Liver (tissue), 8 donors: ENCODE measurements at regions not wholly inside any gene's neighbourhood (a gene's known extent, or its start where the extent isn't known, plus 50 kb on each side); places are given as distances from the start of the nearest gene placed in this dataset.

Experiments
- DNase-seq: peaks from one replicate; pipeline ENCODE4 v3.0.0-alpha.2; 2017; ENCODE audit warnings: low spot score
- H3K27ac ChIP-seq, 2 donors: one replicate each; pipeline ENCODE4 v1.7.0; 2013; ENCODE audit warnings: inconsistent platforms in 2 of 2, low read length in 2 of 2, control low read depth in 1 of 2, low read depth in 1 of 2, mild to moderate bottlenecking in 1 of 2
- H3K27me3 ChIP-seq, 4 donors: one replicate each; pipeline versions ENCODE4 v1.6.1 to v1.7.0; 2013; ENCODE audit warnings: low read length in 3 of 4, inconsistent platforms in 1 of 4, mild to moderate bottlenecking in 1 of 4, moderate library complexity in 1 of 4; ENCODE audit not compliant: control insufficient read depth in 4 of 4, insufficient read depth in 4 of 4
- H3K36me3 ChIP-seq, 4 donors: one replicate each; pipeline versions ENCODE4 v1.6.1 to v1.7.0; 2013; ENCODE audit warnings: low read length in 3 of 4, mild to moderate bottlenecking in 3 of 4, low read depth in 1 of 4, moderate library complexity in 1 of 4; ENCODE audit not compliant: control insufficient read depth in 4 of 4, insufficient read depth in 3 of 4
- H3K4me1 ChIP-seq, 4 donors: one replicate each; pipeline versions ENCODE4 v1.6.1 to v1.7.0; 2013; ENCODE audit warnings: low read length in 3 of 4, mild to moderate bottlenecking in 3 of 4, moderate library complexity in 1 of 4; ENCODE audit not compliant: control insufficient read depth in 4 of 4, insufficient read depth in 4 of 4
- H3K4me3 ChIP-seq, 3 donors: one replicate each; pipeline versions ENCODE4 v1.6.1 to v1.7.0; 2013; ENCODE audit warnings: low read length in 3 of 3, control low read depth in 1 of 3, low read depth in 1 of 3, mild to moderate bottlenecking in 1 of 3
- H3K9ac ChIP-seq, 2 donors: one replicate each; pipeline ENCODE4 v1.7.0; 2013; ENCODE audit warnings: low read length in 2 of 2, mild to moderate bottlenecking in 2 of 2, moderate library complexity in 2 of 2, control low read depth in 1 of 2, low read depth in 1 of 2
- H3K9me3 ChIP-seq, 4 donors: one replicate each; pipeline versions ENCODE4 v1.6.1 to v1.7.0; 2013; ENCODE audit warnings: low read length in 3 of 4; ENCODE audit not compliant: control insufficient read depth in 4 of 4
- ATF3 ChIP-seq: IDR thresholded peaks from 2 replicates; pipeline ENCODE4 v1.6.1; 2016; ENCODE audit warnings: antibody characterized with exemption
- CTCF ChIP-seq: fragments of 150-350 bp; IDR thresholded peaks from 2 replicates; pipeline ENCODE4 v1.5.1; 2017; ENCODE audit warnings: improper control_type of control experiment, low read depth, low read length; ENCODE audit not compliant: missing input control
- FOXA1 ChIP-seq: IDR thresholded peaks from 2 replicates; pipeline ENCODE4 v1.6.1; 2016; ENCODE audit warnings: antibody characterized with exemption
- FOXA2 ChIP-seq: IDR thresholded peaks from 2 replicates; pipeline ENCODE4 v1.6.1; 2016; ENCODE audit warnings: antibody characterized with exemption
- GABPA ChIP-seq, 2 donors: IDR thresholded peaks in 1 of 2; conservative IDR thresholded peaks in 1 of 2; 2 replicates each; pipeline ENCODE4 v1.6.1; 2016; ENCODE audit warnings: antibody characterized with exemption in 2 of 2, mild to moderate bottlenecking in 1 of 2, moderate library complexity in 1 of 2
- HNF4A ChIP-seq, 2 donors: conservative IDR thresholded peaks; 2 replicates each; pipeline ENCODE4 v1.6.1; 2016; ENCODE audit warnings: antibody characterized with exemption in 2 of 2, mild to moderate bottlenecking in 2 of 2
- HNF4G ChIP-seq: IDR thresholded peaks from 2 replicates; pipeline ENCODE4 v1.6.1; 2016; ENCODE audit warnings: antibody characterized with exemption
- JUND ChIP-seq, 2 donors: IDR thresholded peaks; 2 replicates each; pipeline ENCODE4 v1.6.1; 2016; ENCODE audit warnings: antibody characterized with exemption in 2 of 2
- MAX ChIP-seq: IDR thresholded peaks from 2 replicates; pipeline ENCODE4 v1.6.1; 2016; ENCODE audit warnings: antibody characterized with exemption
- NR2F2 ChIP-seq: IDR thresholded peaks from 2 replicates; pipeline ENCODE4 v1.6.1; 2016; ENCODE audit warnings: antibody characterized with exemption
- RAD21 ChIP-seq, 2 donors: IDR thresholded peaks; 2 replicates each; pipeline ENCODE4 v1.6.1; 2016; ENCODE audit warnings: antibody characterized with exemption in 2 of 2, mild to moderate bottlenecking in 2 of 2
- REST ChIP-seq: IDR thresholded peaks from 2 replicates; pipeline ENCODE4 v1.6.1; 2016; ENCODE audit warnings: antibody characterized with exemption, mild to moderate bottlenecking
- RXRA ChIP-seq, 2 donors: IDR thresholded peaks; 2 replicates each; pipeline ENCODE4 v1.6.1; 2017 to 2018; ENCODE audit warnings: antibody characterized with exemption in 2 of 2, mild to moderate bottlenecking in 1 of 2
- SP1 ChIP-seq: IDR thresholded peaks from 2 replicates; pipeline ENCODE4 v1.6.1; 2018; ENCODE audit warnings: antibody characterized with exemption, mild to moderate bottlenecking
- TAF1 ChIP-seq: conservative IDR thresholded peaks from 2 replicates; pipeline ENCODE4 v1.6.1; 2016; ENCODE audit warnings: antibody characterized with exemption, mild to moderate bottlenecking
- ZBTB33 ChIP-seq: IDR thresholded peaks from 2 replicates; pipeline ENCODE4 v1.6.1; 2016; ENCODE audit warnings: antibody characterized with exemption
- WGBS: extraction: QIAGEN DNeasy Blood & Tissue Kit; methylation state at CpG from one replicate; pipeline ENCODE4 v1.1.7; 2013; 5-methylcytosine and 5-hydroxymethylcytosine counted together
- donor health status: healthy.
- donor health status: healthy.
- donor health status: healthy.
- donor health status: healthy.
- donor health status: healthy.

GRCh38 chr2:60301726-60302125 lies 251.7 kb downstream of the BCL11A start:
- Histone ChIP-seq H3K4me1 (no peaks in the 10 kb centered on the region), H3K9ac (no peak overlapping the region), H3K36me3 (no peaks in the 10 kb centered on the region), H3K27ac (no peak overlapping the region), H3K9me3 (no peaks in the 10 kb centered on the region), H3K27me3 (no peaks in the 10 kb centered on the region), H3K4me3 (no peak overlapping the region)
- DNase-seq = no peak
- TF ChIP-seq TAF1 = no peak
- TF ChIP-seq HNF4G = no peak
- no peak for TF ChIP-seq JUND (IDR thresholded peaks at IDR 0.05)
- no peak for TF ChIP-seq GABPA (IDR thresholded peaks at IDR 0.05 in 1 of 2, conservative IDR thresholded peaks at IDR 0.05 in 1 of 2)
- no peak for TF ChIP-seq FOXA1
- TF ChIP-seq HNF4A (conservative IDR thresholded peaks at IDR 0.05) = no peak
- TF ChIP-seq MAX = no peak
- no peak for TF ChIP-seq FOXA2
- no peak for TF ChIP-seq RXRA (IDR thresholded peaks at IDR 0.05)
- TF ChIP-seq CTCF = no peak
- no peak for TF ChIP-seq SP1
- TF ChIP-seq NR2F2 = no peak
- TF ChIP-seq ZBTB33 = no peak
- TF ChIP-seq RAD21 (IDR thresholded peaks at IDR 0.05) = no peak
- 76% methylated on average over 3 of the region's 3 CpGs for WGBS

GRCh38 chr2:60299179-60299578 lies 254.3 kb downstream of the BCL11A start:
- DNase-seq = no peak
- H3K4me1 ChIP-seq = no peaks in the 10 kb centered on the region
- WGBS = 83% methylated on average over 8 of the region's 8 CpGs
- TF ChIP-seq RAD21 (IDR thresholded peaks at IDR 0.05) = no peak
- TF ChIP-seq REST = no peak
- no peak for TF ChIP-seq CTCF
- no peak for TF ChIP-seq NR2F2
- TF ChIP-seq MAX = no peak
- TF ChIP-seq JUND (IDR thresholded peaks at IDR 0.05) = no peak
- no peak for TF ChIP-seq SP1
- no peak for TF ChIP-seq GABPA (IDR thresholded peaks at IDR 0.05 in 1 of 2, conservative IDR thresholded peaks at IDR 0.05 in 1 of 2)
- TF ChIP-seq HNF4G = no peak
- no peak for TF ChIP-seq ATF3
- TF ChIP-seq FOXA1 = no peak
- no peak for TF ChIP-seq RXRA (IDR thresholded peaks at IDR 0.05)
- TF ChIP-seq FOXA2 = no peak
- TF ChIP-seq TAF1 = no peak
- H3K27ac ChIP-seq = no peak overlapping the region
- no peaks in the 10 kb centered on the region for H3K27me3 ChIP-seq
- no peak overlapping the region for H3K4me3 ChIP-seq
- no peaks in the 10 kb centered on the region for H3K9me3 ChIP-seq
- H3K9ac ChIP-seq = no peak overlapping the region
- no peaks in the 10 kb centered on the region for H3K36me3 ChIP-seq
